SK-N-MC (cell line): ENCODE measurements at regions not wholly inside any gene's neighbourhood (a gene's known extent, or its start where the extent isn't known, plus 50 kb on each side); places are given as distances from the start of the nearest gene placed in this dataset.

ENCODE experiments used
- EZH2 ChIP-seq: fragments of 200-600 bp; sonication (generic); IDR thresholded peaks from one replicate; pipeline ENCODE4 v1.6.1; 2017; ENCODE audit warnings: antibody characterized with exemption
- POLR2AphosphoS5 ChIP-seq: IDR thresholded peaks from 2 replicates; pipeline ENCODE4 v1.6.1; 2012; ENCODE audit warnings: mild to moderate bottlenecking, low read depth, low read length, borderline replicate concordance

- no peak for TF ChIP-seq EZH2
- no peak for TF ChIP-seq POLR2AphosphoS5
Measured at GRCh38 chr11:80841675-80842074, 1400.8 kb upstream of the TENM4 start.
